ENCODE measurements at regions not wholly inside any gene's neighbourhood (a gene's known extent, or its start where the extent isn't known, plus 50 kb on each side); places are given as distances from the start of the nearest gene placed in this dataset.
"Not testable (repeated sequence)": the region's sequence is repeated elsewhere in the genome, so short reads cannot be mapped to it uniquely, and the experiment has no call there.

GRCh38 chr2:136715146-136715545 is 50.2 kb upstream of the THSD7B start:
- DNase-seq (ENCODE audit: low read depth), result no peak
- H3K4me3 ChIP-seq (ENCODE audit: low read depth, low read length), result no peak overlapping the region
- TF ChIP-seq CTCF (IDR thresholded peaks at IDR 0.05; ENCODE audit: insufficient read depth, low read length), result no peak

- TF ChIP-seq CTCF (IDR thresholded peaks at IDR 0.05; ENCODE audit: insufficient read depth, low read length), result no peak
- no peak overlapping the region for H3K4me3 ChIP-seq (ENCODE audit: low read depth, low read length)
- no peak for DNase-seq (ENCODE audit: low read depth)
These were observed 50.8 kb upstream of the THSD7B start for GRCh38 chr2:136714452-136714951.

- H3K4me3 ChIP-seq (ENCODE audit: low read depth, low read length), result no peak overlapping the region
- TF ChIP-seq CTCF (IDR thresholded peaks at IDR 0.05; ENCODE audit: insufficient read depth, low read length), result no peak
- no peak for DNase-seq (ENCODE audit: low read depth)
These were observed 51.6 kb upstream of the THSD7B start for GRCh38 chr2:136713739-136714138.

- H3K4me3 ChIP-seq (ENCODE audit: low read depth, low read length), result no peak overlapping the region
- no peak for TF ChIP-seq CTCF (IDR thresholded peaks at IDR 0.05; ENCODE audit: insufficient read depth, low read length)
- DNase-seq (ENCODE audit: low read depth), result no peak
These were observed 60.0 kb upstream of the THSD7B start for GRCh38 chr2:136705336-136705735.

GRCh38 chr2:136703214-136703613 is 62.1 kb upstream of the THSD7B start:
- no peak overlapping the region for H3K4me3 ChIP-seq (ENCODE audit: low read depth, low read length)
- no peak for TF ChIP-seq CTCF (IDR thresholded peaks at IDR 0.05; ENCODE audit: insufficient read depth, low read length)
- no peak for DNase-seq (ENCODE audit: low read depth)

GRCh38 chr2:136696438-136696837 is 68.9 kb upstream of the THSD7B start:
- TF ChIP-seq CTCF (IDR thresholded peaks at IDR 0.05; ENCODE audit: insufficient read depth, low read length), result no peak
- no peak overlapping the region for H3K4me3 ChIP-seq (ENCODE audit: low read depth, low read length)
- no peak for DNase-seq (ENCODE audit: low read depth)

GRCh38 chr2:136693966-136694365 is 71.4 kb upstream of the THSD7B start:
- no peak overlapping the region for H3K4me3 ChIP-seq (ENCODE audit: low read depth, low read length)
- TF ChIP-seq CTCF (IDR thresholded peaks at IDR 0.05; ENCODE audit: insufficient read depth, low read length), result no peak

GRCh38 chr2:136680079-136680478 is 85.3 kb upstream of the THSD7B start:
- DNase-seq (ENCODE audit: low read depth); H3K4me3 ChIP-seq (ENCODE audit: low read depth, low read length): not testable (repeated sequence)

More at GRCh38 chr2:136693966-136694365, 71.4 kb upstream of the THSD7B start:
- DNase-seq (ENCODE audit: low read depth), result no peak
